Mesendoderm (in vitro differentiated cells): ENCODE measurements at regions not wholly inside any gene's neighbourhood (a gene's known extent, or its start where the extent isn't known, plus 50 kb on each side); places are given as distances from the start of the nearest gene placed in this dataset.

ENCODE experiments used
- DNase-seq: peaks from one replicate; pipeline ENCODE4 v3.0.0; 2013
- H2AK5ac ChIP-seq: 2 replicates; pipeline ENCODE4 v1.6.1; 2013; ENCODE audit warnings: low read length, inconsistent platforms
- H2BK120ac ChIP-seq: 2 replicates; pipeline ENCODE4 v1.6.1; 2013; ENCODE audit warnings: low read depth, mild to moderate bottlenecking, low read length, moderate library complexity, mixed read lengths
- H2BK15ac ChIP-seq: replicated peaks from 2 replicates; pipeline ENCODE4 v1.6.1; 2013; ENCODE audit warnings: low read depth, mild to moderate bottlenecking, moderate library complexity
- H2BK5ac ChIP-seq: 2 replicates; pipeline ENCODE4 v1.6.1; 2013; ENCODE audit warnings: low read length, inconsistent platforms
- H3K18ac ChIP-seq: 2 replicates; pipeline ENCODE4 v1.6.1; 2013; ENCODE audit warnings: mild to moderate bottlenecking, low read length, mixed read lengths
- H3K23ac ChIP-seq: one replicate; pipeline ENCODE4 v1.6.1; 2013; ENCODE audit warnings: low read length
- H3K27ac ChIP-seq: 2 replicates; pipeline ENCODE4 v1.5.1; 2013; ENCODE audit warnings: low read depth, mild to moderate bottlenecking, inconsistent platforms, low read length, moderate library complexity
- H3K27me3 ChIP-seq: 2 replicates; pipeline ENCODE4 v1.6.1; 2013; ENCODE audit warnings: low read length, control low read depth, mild to moderate bottlenecking, inconsistent platforms; ENCODE audit not compliant: insufficient read depth, poor library complexity
- H3K36me3 ChIP-seq: 2 replicates; pipeline ENCODE4 v1.6.1; 2013; ENCODE audit warnings: low read length, inconsistent platforms; ENCODE audit not compliant: control insufficient read depth, insufficient read depth
- H3K4ac ChIP-seq: one replicate; pipeline ENCODE4 v1.6.1; 2013; ENCODE audit warnings: low read depth, mild to moderate bottlenecking, low read length, moderate library complexity
- H3K4me1 ChIP-seq: 2 replicates; pipeline ENCODE4 v1.6.1; 2013; ENCODE audit warnings: low read depth, low read length, inconsistent platforms; ENCODE audit not compliant: control insufficient read depth
- H3K4me2 ChIP-seq: 2 replicates; pipeline ENCODE4 v1.6.1; 2013; ENCODE audit warnings: low read length
- H3K4me3 ChIP-seq: 2 replicates; pipeline ENCODE4 v1.5.1; 2013; ENCODE audit warnings: mild to moderate bottlenecking, low read length
- H3K56ac ChIP-seq: one replicate; pipeline ENCODE4 v1.6.1; 2013; ENCODE audit warnings: low read length
- H3K79me1 ChIP-seq: 2 replicates; pipeline ENCODE4 v1.6.1; 2013; ENCODE audit warnings: low read length, inconsistent platforms
- H3K79me2 ChIP-seq: 2 replicates; pipeline ENCODE4 v1.6.1; 2013; ENCODE audit warnings: mild to moderate bottlenecking, low read length; ENCODE audit not compliant: control insufficient read depth, insufficient read depth
- H3K9ac ChIP-seq: 2 replicates; pipeline ENCODE4 v1.6.1; 2013; ENCODE audit warnings: low read length, inconsistent platforms
- H4K5ac ChIP-seq: one replicate; pipeline ENCODE4 v1.6.1; 2013; ENCODE audit warnings: low read length
- H4K8ac ChIP-seq: one replicate; pipeline ENCODE4 v1.6.1; 2013; ENCODE audit warnings: low read depth, mild to moderate bottlenecking, control low read depth, low read length, moderate library complexity
- WGBS: extraction: QIAGEN DNeasy Blood & Tissue Kit; methylation state at CpG from one replicate; pipeline ENCODE4 v1.1.7; 2013; ENCODE audit warnings: low lambda C conversion rate, missing lambda C conversion rate; ENCODE audit not compliant: insufficient coverage; ENCODE audit errors: extremely low coverage; 5-methylcytosine and 5-hydroxymethylcytosine counted together

DNA sequence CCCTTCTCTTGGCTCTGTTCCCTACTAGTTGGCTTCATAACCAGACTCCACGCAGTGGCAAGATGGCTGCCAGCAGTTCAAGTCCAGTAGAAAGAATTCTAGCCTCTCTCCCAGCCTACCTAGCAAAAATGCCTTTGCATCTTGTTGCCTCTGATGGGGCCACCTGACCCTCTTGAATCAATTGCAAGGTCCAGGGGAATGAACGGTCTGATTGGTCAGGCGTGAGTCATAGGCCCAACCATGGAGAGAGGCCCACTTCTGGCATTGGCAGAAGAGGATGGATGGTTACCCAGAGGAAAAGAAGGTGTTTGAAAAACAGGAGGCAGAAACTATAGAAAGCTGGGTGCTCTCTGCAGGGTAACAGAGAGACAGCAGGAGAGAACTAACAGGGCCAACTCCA is 622.6 kb downstream of the CCDC171 start:
- H3K79me1 ChIP-seq: no peaks in the 10 kb centered on the region
- H3K4me1 ChIP-seq: no peaks in the 10 kb centered on the region
- no CpG with 5 or more reads among the region's 3 CpGs for WGBS

DNA sequence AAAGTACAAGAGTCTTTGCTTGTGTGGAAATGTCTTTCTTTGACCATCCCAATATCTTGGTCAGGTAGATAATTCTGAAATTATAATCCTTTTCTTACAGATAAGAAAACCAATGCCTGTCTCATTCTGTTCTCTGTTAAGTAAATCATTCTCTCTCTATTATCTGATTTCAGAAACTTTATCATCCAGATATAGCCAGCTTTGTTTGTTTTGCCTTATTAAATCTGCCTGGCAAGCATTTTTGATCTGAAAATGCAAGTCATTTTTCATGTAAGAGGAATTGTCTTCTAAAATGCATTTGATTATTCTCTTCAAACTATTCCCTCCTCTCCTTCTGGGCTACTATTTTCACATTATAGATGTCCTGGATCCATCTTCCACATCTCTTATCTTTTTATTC is 625.5 kb downstream of the CCDC171 start:
- no peak overlapping the region for H3K56ac ChIP-seq
- H2BK15ac ChIP-seq: no peak overlapping the region
- no peaks in the 10 kb centered on the region for H3K79me2 ChIP-seq
- no peak for DNase-seq
- H3K27ac ChIP-seq: no peak overlapping the region
- H3K4me3 ChIP-seq: no peak overlapping the region
- H2BK120ac ChIP-seq: no peak overlapping the region
- H3K9ac ChIP-seq: no peak overlapping the region
- no peak overlapping the region for H4K5ac ChIP-seq
- no peak overlapping the region for H3K23ac ChIP-seq
- no peak overlapping the region for H2AK5ac ChIP-seq
- no peaks in the 10 kb centered on the region for H3K79me1 ChIP-seq
- H3K4me1 ChIP-seq: no peaks in the 10 kb centered on the region
- no peak overlapping the region for H2BK5ac ChIP-seq
- no peak overlapping the region for H3K4me2 ChIP-seq
- H3K18ac ChIP-seq: no peak overlapping the region
- no peak overlapping the region for H4K8ac ChIP-seq
- no peak overlapping the region for H3K4ac ChIP-seq
- H3K36me3 ChIP-seq: no peaks in the 10 kb centered on the region
- H3K27me3 ChIP-seq: no peaks in the 10 kb centered on the region

More for the DNA sequence above, 622.6 kb downstream of the CCDC171 start:
- Histone ChIP-seq H3K23ac (no peak overlapping the region), H2BK120ac (no peak overlapping the region), H3K36me3 (no peaks in the 10 kb centered on the region), H3K79me2 (no peaks in the 10 kb centered on the region), H3K18ac (no peak overlapping the region), H4K5ac (no peak overlapping the region), H4K8ac (peak overlapping the region; percentile 56), H3K56ac (no peak overlapping the region), H3K27ac (no peak overlapping the region), H2BK15ac (no peak overlapping the region), H2BK5ac (no peak overlapping the region), H3K9ac (no peak overlapping the region), H2AK5ac (no peak overlapping the region), H3K4me3 (no peak overlapping the region), H3K4ac (no peak overlapping the region), H3K27me3 (no peaks in the 10 kb centered on the region), H3K4me2 (no peak overlapping the region)
- no peak for DNase-seq

DNA sequence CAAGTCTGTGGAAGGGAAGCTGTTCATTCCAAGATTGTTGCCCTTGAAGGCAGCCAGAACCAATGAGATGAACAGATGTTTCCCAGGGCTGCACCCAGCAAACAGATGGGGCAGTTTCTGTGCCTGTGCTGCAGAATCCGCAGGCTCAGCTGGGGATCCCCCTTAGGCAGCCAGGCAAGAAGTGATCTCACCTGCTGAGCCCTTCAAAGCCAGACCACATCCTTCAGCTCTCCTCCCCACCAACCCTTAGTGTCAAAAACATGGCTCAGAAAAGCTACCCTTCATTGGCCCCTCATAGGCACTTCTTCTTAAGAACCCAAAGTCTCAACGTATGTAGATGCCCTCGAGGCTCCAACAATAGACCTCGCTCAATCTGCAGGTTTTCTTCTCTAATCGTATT is 626.7 kb downstream of the CCDC171 start:
- no peaks in the 10 kb centered on the region for H3K36me3 ChIP-seq

DNA sequence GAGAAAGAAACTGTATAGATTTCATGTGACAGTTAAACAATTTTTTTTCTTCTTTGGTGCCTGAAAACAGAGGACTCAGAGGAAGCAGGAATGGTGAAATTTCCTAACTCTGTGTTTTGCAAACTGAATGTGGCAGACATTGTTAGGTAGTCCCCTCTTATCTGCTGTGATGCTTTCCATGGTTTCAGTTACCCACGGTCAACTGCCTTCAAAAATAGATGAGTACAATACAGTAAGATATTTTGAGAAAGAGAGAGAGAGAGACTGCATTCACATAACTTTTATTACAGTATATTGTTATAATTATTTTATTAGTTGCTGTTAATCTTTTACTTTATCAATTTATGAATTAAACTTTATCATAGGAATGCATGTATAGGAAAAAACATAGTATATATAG is 627.2 kb downstream of the CCDC171 start:
- no peak overlapping the region for H4K5ac ChIP-seq
- H2BK15ac ChIP-seq: no peak overlapping the region

More for the DNA sequence above, 626.7 kb downstream of the CCDC171 start:
- Histone ChIP-seq H2BK15ac (no peak overlapping the region), H4K8ac (no peak overlapping the region), H3K4me1 (no peaks in the 10 kb centered on the region), H3K4ac (no peak overlapping the region), H3K4me3 (no peak overlapping the region), H2BK5ac (no peak overlapping the region), H3K79me1 (no peaks in the 10 kb centered on the region), H2AK5ac (no peak overlapping the region), H3K27ac (no peak overlapping the region), H2BK120ac (no peak overlapping the region), H3K9ac (no peak overlapping the region), H4K5ac (no peak overlapping the region), H3K56ac (no peak overlapping the region), H3K23ac (no peak overlapping the region), H3K79me2 (no peaks in the 10 kb centered on the region), H3K27me3 (no peaks in the 10 kb centered on the region), H3K4me2 (no peak overlapping the region), H3K18ac (no peak overlapping the region)
- WGBS: no CpG with 5 or more reads among the region's 5 CpGs
- DNase-seq: no peak

DNA sequence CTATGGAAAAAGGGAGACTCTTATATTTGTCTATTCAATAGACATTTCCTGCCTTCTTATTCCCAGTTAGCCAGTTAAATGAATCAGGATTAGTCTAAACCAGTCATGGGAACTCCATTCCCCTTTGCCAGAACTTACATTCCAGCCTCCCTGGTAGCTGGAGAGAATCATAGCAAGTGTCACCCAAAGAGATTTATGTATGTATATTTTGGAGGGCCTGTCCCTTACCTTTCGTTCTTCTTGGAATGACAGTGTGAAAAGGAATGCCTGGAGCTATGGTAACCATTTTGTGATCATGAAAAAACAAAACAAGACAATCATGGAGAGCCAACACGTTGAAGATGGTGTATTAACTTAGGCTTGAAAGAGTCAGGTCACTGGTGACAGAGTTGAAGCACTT is 627.7 kb downstream of the CCDC171 start:
- H3K9ac ChIP-seq: no peak overlapping the region

More for the DNA sequence above, 627.2 kb downstream of the CCDC171 start:
- H3K4me1 ChIP-seq: no peaks in the 10 kb centered on the region
- no peak overlapping the region for H3K9ac ChIP-seq
- no peak overlapping the region for H3K18ac ChIP-seq
- H3K56ac ChIP-seq: no peak overlapping the region
- H2AK5ac ChIP-seq: no peak overlapping the region
- no peaks in the 10 kb centered on the region for H3K36me3 ChIP-seq
- no peak for DNase-seq
- H4K8ac ChIP-seq: no peak overlapping the region
- no peak overlapping the region for H2BK120ac ChIP-seq
- H3K27ac ChIP-seq: no peak overlapping the region
- H3K4me3 ChIP-seq: no peak overlapping the region
- H2BK5ac ChIP-seq: no peak overlapping the region
- no peak overlapping the region for H3K4ac ChIP-seq
- WGBS: no CpG with 5 or more reads among the region's 1 CpG
- H3K79me2 ChIP-seq: no peaks in the 10 kb centered on the region
- no peaks in the 10 kb centered on the region for H3K27me3 ChIP-seq
- H3K4me2 ChIP-seq: no peak overlapping the region
- H3K23ac ChIP-seq: no peak overlapping the region
- no peaks in the 10 kb centered on the region for H3K79me1 ChIP-seq

DNA sequence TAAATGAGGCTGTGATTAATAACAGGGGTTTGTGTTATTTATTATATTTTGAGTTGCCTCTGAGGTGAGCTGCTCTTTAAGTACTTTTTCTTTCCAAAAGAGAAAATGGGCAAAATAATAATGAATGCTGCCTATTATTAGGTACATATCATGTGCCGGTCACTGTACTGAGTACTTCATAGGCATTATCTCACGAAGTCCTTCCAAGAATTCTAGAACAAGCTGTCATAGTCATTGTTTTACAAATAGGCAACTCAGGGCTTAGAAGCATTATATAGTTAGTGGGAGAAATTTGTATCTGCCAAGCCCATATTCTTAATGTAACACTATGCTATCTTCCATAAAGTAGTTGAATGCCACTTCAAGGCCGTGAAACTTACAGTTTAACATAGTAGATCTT is 628.7 kb downstream of the CCDC171 start:
- Histone ChIP-seq H4K8ac (no peak overlapping the region), H2AK5ac (no peak overlapping the region), H3K23ac (no peak overlapping the region), H3K4me3 (no peak overlapping the region), H3K36me3 (no peaks in the 10 kb centered on the region), H3K27ac (no peak overlapping the region), H3K4me2 (no peak overlapping the region), H3K27me3 (no peaks in the 10 kb centered on the region), H3K79me2 (no peaks in the 10 kb centered on the region), H2BK15ac (no peak overlapping the region), H3K56ac (no peak overlapping the region), H3K18ac (no peak overlapping the region), H4K5ac (no peak overlapping the region), H3K4ac (no peak overlapping the region), H2BK120ac (no peak overlapping the region), H2BK5ac (no peak overlapping the region), H3K79me1 (no peaks in the 10 kb centered on the region), H3K9ac (no peak overlapping the region), H3K4me1 (no peaks in the 10 kb centered on the region)
- no peak for DNase-seq
- no CpG with 5 or more reads among the region's 3 CpGs for WGBS

More for the DNA sequence above, 627.7 kb downstream of the CCDC171 start:
- Histone ChIP-seq H3K27ac (no peak overlapping the region), H2BK120ac (no peak overlapping the region), H3K36me3 (no peaks in the 10 kb centered on the region), H3K56ac (no peak overlapping the region), H3K27me3 (no peaks in the 10 kb centered on the region), H3K23ac (no peak overlapping the region), H2BK5ac (no peak overlapping the region), H3K79me1 (no peaks in the 10 kb centered on the region), H2AK5ac (no peak overlapping the region), H3K18ac (no peak overlapping the region), H3K4me2 (no peak overlapping the region), H3K79me2 (no peaks in the 10 kb centered on the region), H3K4me1 (no peaks in the 10 kb centered on the region), H4K5ac (no peak overlapping the region), H3K4ac (no peak overlapping the region), H3K4me3 (no peak overlapping the region), H2BK15ac (no peak overlapping the region), H4K8ac (no peak overlapping the region)
- WGBS: no CpG with 5 or more reads among the region's 2 CpGs
- DNase-seq: peak; percentile 71
